ENCODE measurements at regions not wholly inside any gene's neighbourhood (a gene's known extent, or its start where the extent isn't known, plus 50 kb on each side); places are given as distances from the start of the nearest gene placed in this dataset.
A peak's percentile ranks its signal among the peaks of the same experiment; 100 is the strongest.
"Not testable (repeated sequence)": the region's sequence is repeated elsewhere in the genome, so short reads cannot be mapped to it uniquely, and the experiment has no call there.

GRCh38 chr3:6315906-6316305 lies 545.0 kb upstream of the GRM7 start:
- Histone ChIP-seq H4K20me1 (ENCODE audit: insufficient read depth) (no peaks in the 10 kb centered on the region), H2AFZ (no peak overlapping the region), H3K36me3 (ENCODE audit: low read depth) (no peaks in the 10 kb centered on the region), H3K9me3 (ENCODE audit: insufficient read depth, low read depth) (no peaks in the 10 kb centered on the region), H3K4me3 (no peak overlapping the region), H3K4me1 (replicated peaks; ENCODE audit: insufficient read depth) (no peaks in the 10 kb centered on the region), H3K9me2 (ENCODE audit: insufficient read depth) (no peaks in the 10 kb centered on the region), H3K27ac (no peak overlapping the region), H3K79me2 (ENCODE audit: low read depth) (no peaks in the 10 kb centered on the region), H3K4me2 (no peak overlapping the region), H3K27me3 (ENCODE audit: insufficient read depth, low read depth) (no peaks in the 10 kb centered on the region), H3F3A (ENCODE audit: insufficient read depth, low read depth) (no peaks in the 10 kb centered on the region)
- POLR2A ChIA-PET (ENCODE audit: unreplicated experiment) = no interaction called here
- no peak for DNase-seq
- CTCF ChIA-PET = no interaction called here
- no TSS peak for BruUV-seq (replicated peaks)
- TF ChIP-seq CTCF (conservative IDR thresholded peaks at IDR 0.05) (no peak), EZH2 (IDR thresholded peaks at IDR 0.05; ENCODE audit: low read depth) (no peak)
- intact Hi-C loops (cut with micrococcal nuclease; ENCODE audit: unreplicated experiment) = no loop called here

- POLR2A ChIA-PET (ENCODE audit: unreplicated experiment) = no interaction called here
- no TSS peak for BruUV-seq (replicated peaks)
- no peaks in the 10 kb centered on the region for H3K27me3 ChIP-seq (ENCODE audit: insufficient read depth, low read depth)
Measured at GRCh38 chr3:6321999-6322398, 538.9 kb upstream of the GRM7 start.

GRCh38 chr3:6326771-6327170 lies 534.1 kb upstream of the GRM7 start:
- H3K9me3 ChIP-seq (ENCODE audit: insufficient read depth, low read depth) = no peaks in the 10 kb centered on the region
- no peaks in the 10 kb centered on the region for H4K20me1 ChIP-seq (ENCODE audit: insufficient read depth)
- ChIA-PET POLR2A (ENCODE audit: unreplicated experiment) (no interaction called here), CTCF (no interaction called here)
- TF ChIP-seq EZH2 (IDR thresholded peaks at IDR 0.05; ENCODE audit: low read depth) = no peak
- TF ChIP-seq CTCF (conservative IDR thresholded peaks at IDR 0.05) = no peak
- H3F3A ChIP-seq (ENCODE audit: insufficient read depth, low read depth) = no peaks in the 10 kb centered on the region
- no peaks in the 10 kb centered on the region for H3K36me3 ChIP-seq (ENCODE audit: low read depth)
- no peak for DNase-seq
- H3K9me2 ChIP-seq (ENCODE audit: insufficient read depth) = no peaks in the 10 kb centered on the region
- no TSS peak for BruUV-seq (replicated peaks)
- no peaks in the 10 kb centered on the region for H3K27me3 ChIP-seq (ENCODE audit: insufficient read depth, low read depth)
- H3K79me2 ChIP-seq (ENCODE audit: low read depth) = no peaks in the 10 kb centered on the region
- H3K4me3 ChIP-seq = no peak overlapping the region
- intact Hi-C loops (cut with micrococcal nuclease; ENCODE audit: unreplicated experiment) = no loop called here
- no peaks in the 10 kb centered on the region for H3K4me1 ChIP-seq (replicated peaks; ENCODE audit: insufficient read depth)
- no peak overlapping the region for H3K27ac ChIP-seq
- no peak overlapping the region for H3K4me2 ChIP-seq
- H2AFZ ChIP-seq = no peak overlapping the region

More at GRCh38 chr3:6321999-6322398, 538.9 kb upstream of the GRM7 start:
- TF ChIP-seq EZH2 (IDR thresholded peaks at IDR 0.05; ENCODE audit: low read depth) (no peak), CTCF (conservative IDR thresholded peaks at IDR 0.05) (no peak)
- H3K79me2 ChIP-seq (ENCODE audit: low read depth) = no peaks in the 10 kb centered on the region
- no peak overlapping the region for H3K4me2 ChIP-seq
- CTCF ChIA-PET = no interaction called here
- H3K36me3 ChIP-seq (ENCODE audit: low read depth) = no peaks in the 10 kb centered on the region
- no peak overlapping the region for H3K27ac ChIP-seq
- H3K4me3 ChIP-seq = no peak overlapping the region
- no peaks in the 10 kb centered on the region for H3F3A ChIP-seq (ENCODE audit: insufficient read depth, low read depth)
- no peak for DNase-seq
- no peaks in the 10 kb centered on the region for H3K9me3 ChIP-seq (ENCODE audit: insufficient read depth, low read depth)
- intact Hi-C loops (cut with micrococcal nuclease; ENCODE audit: unreplicated experiment) = no loop called here
- no peaks in the 10 kb centered on the region for H3K9me2 ChIP-seq (ENCODE audit: insufficient read depth)
- H3K4me1 ChIP-seq (replicated peaks; ENCODE audit: insufficient read depth) = no peaks in the 10 kb centered on the region
- no peaks in the 10 kb centered on the region for H4K20me1 ChIP-seq (ENCODE audit: insufficient read depth)
- no peak overlapping the region for H2AFZ ChIP-seq

- H3K9me2 ChIP-seq (ENCODE audit: insufficient read depth); H3K4me1 ChIP-seq (replicated peaks; ENCODE audit: insufficient read depth); H3K27me3 ChIP-seq (ENCODE audit: insufficient read depth, low read depth); CTCF ChIA-PET; H3K79me2 ChIP-seq (ENCODE audit: low read depth); BruUV-seq (replicated peaks); H4K20me1 ChIP-seq (ENCODE audit: insufficient read depth); intact Hi-C loops (cut with micrococcal nuclease; ENCODE audit: unreplicated experiment); DNase-seq; H3F3A ChIP-seq (ENCODE audit: insufficient read depth, low read depth); H3K36me3 ChIP-seq (ENCODE audit: low read depth); POLR2A ChIA-PET (ENCODE audit: unreplicated experiment); H3K27ac ChIP-seq; H3K9me3 ChIP-seq (ENCODE audit: insufficient read depth, low read depth): not testable (repeated sequence)
- H3K4me3 ChIP-seq = peak overlapping the region; percentile 56
- H2AFZ ChIP-seq = peak overlapping the region; percentile 81
- H3K4me2 ChIP-seq = peak overlapping the region; percentile 67
Measured at GRCh38 chr3:6340980-6341325, 520.0 kb upstream of the GRM7 start.
